GM12892 (cell line): ENCODE measurements at regions not wholly inside any gene's neighbourhood (a gene's known extent, or its start where the extent isn't known, plus 50 kb on each side); places are given as distances from the start of the nearest gene placed in this dataset.

Experiments
- POLR2A ChIP-seq: IDR thresholded peaks from 2 replicates; pipeline ENCODE4 v1.6.1; 2011; ENCODE audit warnings: low read depth, low read length, control low read depth
- POLR2AphosphoS5 ChIP-seq: IDR thresholded peaks from 2 replicates; pipeline ENCODE4 v1.6.1; 2011; ENCODE audit warnings: low read depth, low read length, control low read depth
- TAF1 ChIP-seq: IDR thresholded peaks from 2 replicates; pipeline ENCODE4 v1.6.1; 2011; ENCODE audit warnings: low read depth, mild to moderate bottlenecking, control low read depth, low read length, borderline replicate concordance

DNA sequence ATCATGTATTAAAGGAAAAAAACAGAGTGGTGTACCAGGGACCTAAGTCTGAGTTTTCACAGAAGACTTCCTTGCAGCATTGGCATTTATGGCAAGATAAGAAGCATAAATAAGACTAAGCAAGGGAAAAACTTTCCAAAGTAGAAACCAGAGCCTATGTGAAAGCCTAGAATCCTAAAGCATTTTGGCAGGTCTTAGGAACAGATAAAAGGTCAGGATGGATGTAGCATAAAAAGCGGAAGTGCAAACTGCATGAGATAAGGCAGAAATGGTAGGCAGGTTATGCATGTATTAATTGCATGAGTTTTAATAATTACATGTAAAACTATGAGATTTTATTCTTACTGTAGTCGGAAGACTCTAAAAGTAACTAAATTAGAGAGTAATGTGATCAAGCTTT is 596.5 kb downstream of the SUCLG1 start:
- TF ChIP-seq POLR2A (no peak), POLR2AphosphoS5 (no peak), TAF1 (no peak)
